ENCODE measurements at regions not wholly inside any gene's neighbourhood (a gene's known extent, or its start where the extent isn't known, plus 50 kb on each side); places are given as distances from the start of the nearest gene placed in this dataset.

DNA sequence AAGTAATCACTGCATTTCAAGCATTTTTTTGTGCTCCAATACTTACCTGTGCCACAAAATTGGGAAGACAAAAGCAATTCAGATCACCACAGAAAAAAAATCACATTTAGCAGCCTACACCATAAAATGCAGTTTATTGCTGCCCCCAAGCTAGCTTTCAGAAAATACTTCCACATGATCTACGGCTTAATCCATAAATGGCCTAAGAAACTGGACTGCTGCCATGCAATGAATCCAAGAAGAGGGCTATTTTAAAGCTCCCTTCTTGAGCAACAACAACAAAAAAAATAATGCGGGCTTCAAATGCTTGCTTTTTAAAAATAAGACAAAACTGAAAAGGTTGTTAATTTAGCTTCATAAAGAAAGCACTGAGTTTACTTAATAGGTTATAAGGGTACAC, 272.3 kb downstream of the RAD51AP2 start:
- no peaks in the 10 kb centered on the region for H3K4me1 ChIP-seq
- no peak overlapping the region for H3K27ac ChIP-seq
- TF ChIP-seq CTCF (IDR thresholded peaks at IDR 0.05), result no peak
- no peaks in the 10 kb centered on the region for H3K27me3 ChIP-seq
- DNase-seq (ENCODE audit: low spot score), result no peak
- no peaks in the 10 kb centered on the region for H3K9me3 ChIP-seq
- H3K36me3 ChIP-seq, result no peaks in the 10 kb centered on the region
- no peak overlapping the region for H3K4me3 ChIP-seq

DNA sequence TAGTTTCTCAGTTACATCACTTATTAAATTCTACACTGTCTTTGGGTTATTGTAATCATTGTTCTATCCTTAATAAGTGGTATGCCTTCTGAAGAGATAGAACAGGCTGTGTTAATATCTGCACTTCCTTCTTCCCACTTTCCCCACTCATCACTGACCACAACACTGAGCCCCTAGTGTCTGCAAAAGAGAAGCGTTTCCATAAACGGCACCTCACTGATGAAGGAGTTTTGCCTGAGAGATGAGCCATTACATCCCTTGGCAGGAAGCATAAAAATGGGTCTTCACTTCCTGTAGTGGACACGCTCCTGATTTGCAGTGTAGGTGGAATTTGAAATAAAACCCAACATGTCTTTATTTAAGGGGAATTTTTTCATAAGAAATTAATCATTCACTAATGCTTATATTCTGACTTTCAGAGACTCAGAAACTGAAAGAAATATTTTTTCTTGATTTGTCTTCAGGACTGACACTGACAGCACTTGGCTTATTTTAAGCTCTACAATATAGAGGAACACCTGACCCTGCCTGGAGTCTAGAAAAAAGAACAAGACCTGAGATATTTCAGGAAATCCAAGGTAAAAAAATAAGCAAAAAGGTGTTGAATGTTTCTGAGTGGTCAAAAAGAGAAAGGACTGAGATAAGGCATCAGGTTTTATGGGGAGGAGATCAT, 275.3 kb downstream of the RAD51AP2 start:
- H3K36me3 ChIP-seq, result no peaks in the 10 kb centered on the region
- no peaks in the 10 kb centered on the region for H3K9me3 ChIP-seq
- H3K4me1 ChIP-seq, result no peaks in the 10 kb centered on the region
- no peak for TF ChIP-seq CTCF (IDR thresholded peaks at IDR 0.05)
- no peak overlapping the region for H3K4me3 ChIP-seq
- H3K27ac ChIP-seq, result no peak overlapping the region
- H3K27me3 ChIP-seq, result no peaks in the 10 kb centered on the region
- no peak for DNase-seq (ENCODE audit: low spot score)

- no peaks in the 10 kb centered on the region for H3K4me1 ChIP-seq
- DNase-seq (ENCODE audit: low spot score), result no peak
Observed at GRCh38 chr2:17239550-17239949, 278.7 kb downstream of the RAD51AP2 start.

GRCh38 chr2:17235167-17235566, 283.1 kb downstream of the RAD51AP2 start:
- H3K4me3 ChIP-seq, result no peak overlapping the region
- no peaks in the 10 kb centered on the region for H3K27me3 ChIP-seq
- H3K9me3 ChIP-seq, result no peaks in the 10 kb centered on the region
- no peak for TF ChIP-seq CTCF (IDR thresholded peaks at IDR 0.05)
- no peaks in the 10 kb centered on the region for H3K36me3 ChIP-seq
- no peak for DNase-seq (ENCODE audit: low spot score)
- no peak overlapping the region for H3K27ac ChIP-seq
- H3K4me1 ChIP-seq, result no peaks in the 10 kb centered on the region

More at GRCh38 chr2:17239550-17239949, 278.7 kb downstream of the RAD51AP2 start:
- Histone ChIP-seq H3K4me3 (no peak overlapping the region), H3K36me3 (no peaks in the 10 kb centered on the region), H3K27me3 (no peaks in the 10 kb centered on the region), H3K9me3 (no peaks in the 10 kb centered on the region), H3K27ac (no peak overlapping the region)
- no peak for TF ChIP-seq CTCF (IDR thresholded peaks at IDR 0.05)

- DNase-seq (ENCODE audit: low spot score), result no peak
- Histone ChIP-seq H3K4me1 (no peaks in the 10 kb centered on the region), H3K9me3 (no peaks in the 10 kb centered on the region), H3K4me3 (no peak overlapping the region), H3K27ac (no peak overlapping the region), H3K27me3 (no peaks in the 10 kb centered on the region), H3K36me3 (no peaks in the 10 kb centered on the region)
- TF ChIP-seq CTCF (IDR thresholded peaks at IDR 0.05), result no peak
Observed at GRCh38 chr2:17232776-17233556, 285.3 kb downstream of the RAD51AP2 start.

Data from right atrium auricular region (tissue), 2 donors.